Mucosa of descending colon (tissue), 3 donors: ENCODE measurements at regions not wholly inside any gene's neighbourhood (a gene's known extent, or its start where the extent isn't known, plus 50 kb on each side); places are given as distances from the start of the nearest gene placed in this dataset.

Source experiments
- ATAC-seq: fragments of 200-7000 bp; cut with Tn5 transposase; one replicate; pipeline ENCODE4 v1.9.1; 2020; ENCODE audit warnings: mild to moderate bottlenecking, moderate library complexity
- DNase-seq, 3 donors: peaks; one replicate each; pipeline ENCODE4 v3.0.0-alpha.2; 2020
- H3K36me3 ChIP-seq: fragments of 200-600 bp; one replicate; pipeline ENCODE4 v1.8.0; 2021; ENCODE audit warnings: low read depth, mild to moderate bottlenecking
- H3K4me1 ChIP-seq: fragments of 200-600 bp; one replicate; pipeline ENCODE4 v1.8.0; 2021; ENCODE audit warnings: low read depth, mild to moderate bottlenecking
- H3K4me3 ChIP-seq: fragments of 200-600 bp; one replicate; pipeline ENCODE4 v1.8.0; 2021; ENCODE audit warnings: mild to moderate bottlenecking
- H3K9me3 ChIP-seq: fragments of 200-600 bp; one replicate; pipeline ENCODE4 v1.8.0; 2021; ENCODE audit warnings: mild to moderate bottlenecking
- CTCF ChIP-seq: fragments of 200-600 bp; IDR thresholded peaks from one replicate; pipeline ENCODE4 v1.8.0; 2022; ENCODE audit warnings: antibody characterized with exemption, mild to moderate bottlenecking
- intact Hi-C, 2 donors: fragments of 100-400 bp; cut with DNase I in 1 of 2; cut with micrococcal nuclease in 1 of 2; formaldehyde crosslinking; loops; one replicate each; pipeline versions ENCODE4 v1.11.0 to v1.11.1; 2022; cut with DNase I, micrococcal nuclease
- donor health status: DM: no; HTN: no; CAD: no; lungs with moderate emphysema.
- donor health status: DM: no; HTN: no; CAD: no.
- donor health status: DM: no; HTN: yes; CAD: no.

- ATAC-seq = no peak
- Histone ChIP-seq H3K4me1 (no peaks in the 10 kb centered on the region), H3K9me3 (peaks cover 4% of the 10 kb centered on the region), H3K36me3 (no peaks in the 10 kb centered on the region), H3K4me3 (no peak overlapping the region)
- DNase-seq = no peak
- TF ChIP-seq CTCF = no peak
- intact Hi-C loops = no loop called here
These were observed 432.2 kb downstream of the IPO8 start for GRCh38 chr12:30263434-30263833.

- TF ChIP-seq CTCF = no peak
- intact Hi-C loops = no loop called here
- H3K36me3 ChIP-seq = no peaks in the 10 kb centered on the region
- ATAC-seq = no peak
- no peaks in the 10 kb centered on the region for H3K4me1 ChIP-seq
- H3K9me3 ChIP-seq = peaks cover 17% of the 10 kb centered on the region
- no peak overlapping the region for H3K4me3 ChIP-seq
- no peak for DNase-seq
These were observed 438.1 kb downstream of the IPO8 start for GRCh38 chr12:30257618-30258017.

- intact Hi-C loops = no loop called here
- TF ChIP-seq CTCF = no peak
- H3K9me3 ChIP-seq = peaks cover 7% of the 10 kb centered on the region
- no peaks in the 10 kb centered on the region for H3K36me3 ChIP-seq
- no peak for ATAC-seq
- no peak for DNase-seq
- no peak overlapping the region for H3K4me3 ChIP-seq
- H3K4me1 ChIP-seq = no peaks in the 10 kb centered on the region
These were observed 444.1 kb downstream of the IPO8 start for GRCh38 chr12:30251546-30251945.

- Histone ChIP-seq H3K9me3 (peaks cover 7% of the 10 kb centered on the region), H3K4me1 (no peaks in the 10 kb centered on the region), H3K4me3 (no peak overlapping the region), H3K36me3 (no peaks in the 10 kb centered on the region)
- TF ChIP-seq CTCF = no peak
- DNase-seq (no peak), ATAC-seq (no peak)
- intact Hi-C loops = no loop called here
These were observed 452.2 kb downstream of the IPO8 start for GRCh38 chr12:30243426-30243825.

- Histone ChIP-seq H3K9me3 (no peaks in the 10 kb centered on the region), H3K4me1 (no peaks in the 10 kb centered on the region), H3K36me3 (no peaks in the 10 kb centered on the region), H3K4me3 (no peak overlapping the region)
- DNase-seq (no peak), ATAC-seq (no peak)
- no peak for TF ChIP-seq CTCF
- intact Hi-C loops = no loop called here
These were observed 435.3 kb upstream of the TMTC1 start for GRCh38 chr12:30219047-30219446.

- DNase-seq = no peak
- H3K4me1 ChIP-seq = no peaks in the 10 kb centered on the region
- no peak overlapping the region for H3K4me3 ChIP-seq
- intact Hi-C loops = no loop called here
- H3K36me3 ChIP-seq = no peaks in the 10 kb centered on the region
- no peaks in the 10 kb centered on the region for H3K9me3 ChIP-seq
- TF ChIP-seq CTCF = no peak
- no peak for ATAC-seq
These were observed 434.3 kb upstream of the TMTC1 start for GRCh38 chr12:30218073-30218472.
